ENCODE measurements at regions not wholly inside any gene's neighbourhood (a gene's known extent, or its start where the extent isn't known, plus 50 kb on each side); places are given as distances from the start of the nearest gene placed in this dataset.
A peak's percentile ranks its signal among the peaks of the same experiment; 100 is the strongest.

- H3K4me3 Mint-ChIP-seq = no peak overlapping the region
- no peaks in the 10 kb centered on the region for H3K36me3 Mint-ChIP-seq (ENCODE audit: low read depth)
- TF ChIP-seq, protein P1, sequence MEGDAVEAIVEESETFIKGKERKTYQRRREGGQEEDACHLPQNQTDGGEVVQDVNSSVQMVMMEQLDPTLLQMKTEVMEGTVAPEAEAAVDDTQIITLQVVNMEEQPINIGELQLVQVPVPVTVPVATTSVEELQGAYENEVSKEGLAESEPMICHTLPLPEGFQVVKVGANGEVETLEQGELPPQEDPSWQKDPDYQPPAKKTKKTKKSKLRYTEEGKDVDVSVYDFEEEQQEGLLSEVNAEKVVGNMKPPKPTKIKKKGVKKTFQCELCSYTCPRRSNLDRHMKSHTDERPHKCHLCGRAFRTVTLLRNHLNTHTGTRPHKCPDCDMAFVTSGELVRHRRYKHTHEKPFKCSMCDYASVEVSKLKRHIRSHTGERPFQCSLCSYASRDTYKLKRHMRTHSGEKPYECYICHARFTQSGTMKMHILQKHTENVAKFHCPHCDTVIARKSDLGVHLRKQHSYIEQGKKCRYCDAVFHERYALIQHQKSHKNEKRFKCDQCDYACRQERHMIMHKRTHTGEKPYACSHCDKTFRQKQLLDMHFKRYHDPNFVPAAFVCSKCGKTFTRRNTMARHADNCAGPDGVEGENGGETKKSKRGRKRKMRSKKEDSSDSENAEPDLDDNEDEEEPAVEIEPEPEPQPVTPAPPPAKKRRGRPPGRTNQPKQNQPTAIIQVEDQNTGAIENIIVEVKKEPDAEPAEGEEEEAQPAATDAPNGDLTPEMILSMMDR (conservative IDR thresholded peaks at IDR 0.05) = no peak
- H3K27me3 Mint-ChIP-seq (ENCODE audit: low read depth) = no peaks in the 10 kb centered on the region
- no peaks in the 10 kb centered on the region for H3K9me3 Mint-ChIP-seq
- H3K4me1 Mint-ChIP-seq = peaks cover 10% of the 10 kb centered on the region
- H3K27ac Mint-ChIP-seq (ENCODE audit: unreplicated experiment) = no peak overlapping the region
- DNase-seq (ENCODE audit: low read depth, low spot score) = no peak
Measured at GRCh38 chr11:116209255-116209654, 563.5 kb downstream of the BUD13 start.

- H3K4me3 Mint-ChIP-seq = peak overlapping the region; percentile 50
- TF ChIP-seq, protein P1 (conservative IDR thresholded peaks at IDR 0.05) = no peak
- DNase-seq (ENCODE audit: low read depth, low spot score) = no peak
- H3K27me3 Mint-ChIP-seq (ENCODE audit: low read depth) = no peaks in the 10 kb centered on the region
- peaks cover 10% of the 10 kb centered on the region for H3K4me1 Mint-ChIP-seq
- H3K9me3 Mint-ChIP-seq = no peaks in the 10 kb centered on the region
- H3K36me3 Mint-ChIP-seq (ENCODE audit: low read depth) = no peaks in the 10 kb centered on the region
- H3K27ac Mint-ChIP-seq (ENCODE audit: unreplicated experiment) = peak overlapping the region; percentile 88
Measured at GRCh38 chr11:116207421-116208141, 565.2 kb downstream of the BUD13 start.

DNA sequence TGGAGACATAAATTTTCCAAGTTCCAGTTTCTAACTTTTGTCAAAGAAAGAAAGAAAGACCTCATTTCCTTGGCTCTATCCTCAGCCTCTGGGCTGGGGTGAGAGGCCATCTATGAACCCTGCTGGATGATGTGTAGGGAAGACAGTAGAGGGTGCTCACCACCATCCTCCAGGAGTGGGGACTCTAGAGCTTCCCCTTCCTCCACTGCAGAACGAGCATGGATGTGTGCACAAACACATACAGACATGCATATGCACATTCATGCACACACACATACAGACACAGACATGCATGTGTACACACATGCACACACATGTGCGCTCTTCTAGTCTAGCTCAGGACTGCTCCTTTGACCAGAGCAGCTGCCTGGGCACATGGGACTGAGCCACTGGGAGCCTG is 565.8 kb downstream of the BUD13 start:
- no peaks in the 10 kb centered on the region for H3K36me3 Mint-ChIP-seq (ENCODE audit: low read depth)
- H3K4me1 Mint-ChIP-seq = peaks cover 10% of the 10 kb centered on the region
- no peaks in the 10 kb centered on the region for H3K9me3 Mint-ChIP-seq
- no peak overlapping the region for H3K4me3 Mint-ChIP-seq
- TF ChIP-seq, protein P1 (conservative IDR thresholded peaks at IDR 0.05) = no peak
- H3K27ac Mint-ChIP-seq (ENCODE audit: unreplicated experiment) = peak overlapping the region; percentile 70
- H3K27me3 Mint-ChIP-seq (ENCODE audit: low read depth) = no peaks in the 10 kb centered on the region
- DNase-seq (ENCODE audit: low read depth, low spot score) = no peak

DNA sequence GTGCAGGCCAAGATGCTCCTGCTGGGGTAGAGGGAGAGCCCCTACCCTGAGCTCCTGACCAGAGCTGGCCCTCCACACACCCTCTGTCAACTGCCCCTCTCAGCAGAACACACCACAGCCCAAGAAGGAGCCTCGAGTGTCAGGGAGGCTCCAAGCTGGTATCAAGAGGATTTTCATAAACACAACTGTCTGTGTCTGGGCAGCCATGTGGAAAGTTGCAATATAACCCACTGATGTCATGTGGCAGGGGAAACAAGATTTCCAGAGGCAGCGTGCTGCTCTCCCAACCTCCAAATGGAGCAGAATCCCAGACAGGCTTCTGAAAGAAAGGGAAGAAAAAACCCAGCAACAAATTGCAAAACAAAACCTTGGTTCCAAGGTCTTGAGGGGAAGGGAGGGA is 569.9 kb downstream of the BUD13 start:
- Mint-ChIP-seq H3K9me3 (no peaks in the 10 kb centered on the region), H3K4me1 (peaks cover 10% of the 10 kb centered on the region), H3K4me3 (no peak overlapping the region), H3K36me3 (ENCODE audit: low read depth) (no peaks in the 10 kb centered on the region), H3K27me3 (ENCODE audit: low read depth) (no peaks in the 10 kb centered on the region), H3K27ac (ENCODE audit: unreplicated experiment) (peak overlapping the region; percentile 89)
- TF ChIP-seq, protein P1 (conservative IDR thresholded peaks at IDR 0.05) = no peak
- DNase-seq (ENCODE audit: low read depth, low spot score) = no peak

DNA sequence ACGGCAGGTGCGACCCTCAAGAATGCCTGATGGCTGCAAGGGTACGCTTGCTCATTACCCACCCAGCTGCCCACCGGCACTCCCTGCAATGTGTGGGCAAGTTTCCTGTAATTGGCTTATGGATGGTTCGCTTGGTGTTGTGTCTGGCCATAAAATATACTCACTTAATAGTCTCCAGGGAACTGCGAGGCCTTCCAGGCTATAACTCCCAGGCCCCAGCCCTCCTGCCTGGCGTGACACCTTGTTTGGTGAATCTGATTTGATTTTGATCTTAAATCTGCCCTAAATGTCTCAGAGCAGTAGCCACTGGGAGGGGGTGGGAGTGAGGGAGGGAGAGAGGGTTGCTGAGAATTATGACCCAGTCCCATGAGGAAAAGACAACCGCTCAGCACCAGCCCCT is 572.2 kb downstream of the BUD13 start:
- no peaks in the 10 kb centered on the region for H3K36me3 Mint-ChIP-seq (ENCODE audit: low read depth)
- no peaks in the 10 kb centered on the region for H3K27me3 Mint-ChIP-seq (ENCODE audit: low read depth)
- DNase-seq (ENCODE audit: low read depth, low spot score) = no peak
- TF ChIP-seq, protein P1 (conservative IDR thresholded peaks at IDR 0.05) = no peak
- no peak overlapping the region for H3K4me3 Mint-ChIP-seq
- peaks cover 6% of the 10 kb centered on the region for H3K4me1 Mint-ChIP-seq
- no peak overlapping the region for H3K27ac Mint-ChIP-seq (ENCODE audit: unreplicated experiment)
- H3K9me3 Mint-ChIP-seq = no peaks in the 10 kb centered on the region
